ENCODE measurements at regions not wholly inside any gene's neighbourhood (a gene's known extent, or its start where the extent isn't known, plus 50 kb on each side); places are given as distances from the start of the nearest gene placed in this dataset.

DNA sequence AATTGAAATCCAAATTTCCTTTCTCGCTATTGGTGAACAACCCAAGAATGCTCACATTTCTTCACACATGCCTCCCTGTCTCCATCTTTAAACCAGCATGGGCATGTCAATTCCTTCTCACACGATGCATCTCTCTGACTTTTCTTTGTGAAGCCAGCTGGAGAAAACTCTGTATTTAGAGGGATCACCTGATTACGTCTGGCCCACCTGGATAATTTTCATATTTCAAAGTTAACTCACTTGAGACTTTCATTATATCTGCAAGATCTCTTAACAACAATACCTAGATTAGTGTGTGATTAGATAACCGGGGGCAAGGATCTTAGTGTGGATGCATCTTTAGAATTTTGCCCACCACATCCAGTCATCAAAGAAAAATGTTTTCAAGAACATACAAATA lies 164.0 kb downstream of the TMEM47 start:
- no peaks in the 10 kb centered on the region for H3K9me2 ChIP-seq
- no peaks in the 10 kb centered on the region for H3F3A ChIP-seq (replicated peaks; ENCODE audit: insufficient read depth)
- no peak for DNase-seq
- no peaks in the 10 kb centered on the region for H3K27me3 ChIP-seq (ENCODE audit: insufficient read depth)
- CTCF ChIA-PET = no interaction called here
- H2AFZ ChIP-seq (ENCODE audit: low read depth) = no peak overlapping the region
- H3K79me2 ChIP-seq (ENCODE audit: insufficient read depth) = no peaks in the 10 kb centered on the region
- no peaks in the 10 kb centered on the region for H4K20me1 ChIP-seq (ENCODE audit: insufficient read depth)
- no peak for TF ChIP-seq TAF1 (IDR thresholded peaks at IDR 0.05; ENCODE audit: borderline replicate concordance, low read depth, low read length)
- no peak for TF ChIP-seq EP300 (IDR thresholded peaks at IDR 0.05; ENCODE audit: borderline replicate concordance in 1 of 2, low read depth in 1 of 2, low read length in 1 of 2)
- no peak for TF ChIP-seq RXRA (IDR thresholded peaks at IDR 0.05; ENCODE audit: borderline replicate concordance, low read depth)
- no peak for TF ChIP-seq JUND (IDR thresholded peaks at IDR 0.05)
- TF ChIP-seq FOXM1 (IDR thresholded peaks at IDR 0.05; ENCODE audit: low read depth) = no peak
- TF ChIP-seq, protein P1, sequence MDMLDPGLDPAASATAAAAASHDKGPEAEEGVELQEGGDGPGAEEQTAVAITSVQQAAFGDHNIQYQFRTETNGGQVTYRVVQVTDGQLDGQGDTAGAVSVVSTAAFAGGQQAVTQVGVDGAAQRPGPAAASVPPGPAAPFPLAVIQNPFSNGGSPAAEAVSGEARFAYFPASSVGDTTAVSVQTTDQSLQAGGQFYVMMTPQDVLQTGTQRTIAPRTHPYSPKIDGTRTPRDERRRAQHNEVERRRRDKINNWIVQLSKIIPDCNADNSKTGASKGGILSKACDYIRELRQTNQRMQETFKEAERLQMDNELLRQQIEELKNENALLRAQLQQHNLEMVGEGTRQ (IDR thresholded peaks at IDR 0.05; ENCODE audit: borderline replicate concordance, low read depth, low read length) = no peak
- TF ChIP-seq RAD21 (IDR thresholded peaks at IDR 0.05; ENCODE audit: low read length) = no peak
- TF ChIP-seq, protein P2, sequence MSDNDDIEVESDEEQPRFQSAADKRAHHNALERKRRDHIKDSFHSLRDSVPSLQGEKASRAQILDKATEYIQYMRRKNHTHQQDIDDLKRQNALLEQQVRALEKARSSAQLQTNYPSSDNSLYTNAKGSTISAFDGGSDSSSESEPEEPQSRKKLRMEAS (IDR thresholded peaks at IDR 0.05; ENCODE audit: low read depth) = no peak
- TF ChIP-seq NFIC (IDR thresholded peaks at IDR 0.05; ENCODE audit: borderline replicate concordance) = no peak
- no peak for TF ChIP-seq TEAD4 (IDR thresholded peaks at IDR 0.05; ENCODE audit: borderline replicate concordance, insufficient read depth)
- TF ChIP-seq FOXJ3 (CRISPR knock-in tag; IDR thresholded peaks at IDR 0.05) = no peak
- TF ChIP-seq, protein P3, sequence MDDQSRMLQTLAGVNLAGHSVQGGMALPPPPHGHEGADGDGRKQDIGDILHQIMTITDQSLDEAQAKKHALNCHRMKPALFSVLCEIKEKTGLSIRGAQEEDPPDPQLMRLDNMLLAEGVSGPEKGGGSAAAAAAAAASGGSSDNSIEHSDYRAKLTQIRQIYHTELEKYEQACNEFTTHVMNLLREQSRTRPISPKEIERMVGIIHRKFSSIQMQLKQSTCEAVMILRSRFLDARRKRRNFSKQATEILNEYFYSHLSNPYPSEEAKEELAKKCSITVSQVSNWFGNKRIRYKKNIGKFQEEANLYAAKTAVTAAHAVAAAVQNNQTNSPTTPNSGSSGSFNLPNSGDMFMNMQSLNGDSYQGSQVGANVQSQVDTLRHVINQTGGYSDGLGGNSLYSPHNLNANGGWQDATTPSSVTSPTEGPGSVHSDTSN (IDR thresholded peaks at IDR 0.05) = no peak
- no peak for TF ChIP-seq GATA2 (CRISPR knock-in tag; IDR thresholded peaks at IDR 0.05)
- no peak for TF ChIP-seq RFX5 (IDR thresholded peaks at IDR 0.05; ENCODE audit: low read length)
- TF ChIP-seq, protein P4, sequence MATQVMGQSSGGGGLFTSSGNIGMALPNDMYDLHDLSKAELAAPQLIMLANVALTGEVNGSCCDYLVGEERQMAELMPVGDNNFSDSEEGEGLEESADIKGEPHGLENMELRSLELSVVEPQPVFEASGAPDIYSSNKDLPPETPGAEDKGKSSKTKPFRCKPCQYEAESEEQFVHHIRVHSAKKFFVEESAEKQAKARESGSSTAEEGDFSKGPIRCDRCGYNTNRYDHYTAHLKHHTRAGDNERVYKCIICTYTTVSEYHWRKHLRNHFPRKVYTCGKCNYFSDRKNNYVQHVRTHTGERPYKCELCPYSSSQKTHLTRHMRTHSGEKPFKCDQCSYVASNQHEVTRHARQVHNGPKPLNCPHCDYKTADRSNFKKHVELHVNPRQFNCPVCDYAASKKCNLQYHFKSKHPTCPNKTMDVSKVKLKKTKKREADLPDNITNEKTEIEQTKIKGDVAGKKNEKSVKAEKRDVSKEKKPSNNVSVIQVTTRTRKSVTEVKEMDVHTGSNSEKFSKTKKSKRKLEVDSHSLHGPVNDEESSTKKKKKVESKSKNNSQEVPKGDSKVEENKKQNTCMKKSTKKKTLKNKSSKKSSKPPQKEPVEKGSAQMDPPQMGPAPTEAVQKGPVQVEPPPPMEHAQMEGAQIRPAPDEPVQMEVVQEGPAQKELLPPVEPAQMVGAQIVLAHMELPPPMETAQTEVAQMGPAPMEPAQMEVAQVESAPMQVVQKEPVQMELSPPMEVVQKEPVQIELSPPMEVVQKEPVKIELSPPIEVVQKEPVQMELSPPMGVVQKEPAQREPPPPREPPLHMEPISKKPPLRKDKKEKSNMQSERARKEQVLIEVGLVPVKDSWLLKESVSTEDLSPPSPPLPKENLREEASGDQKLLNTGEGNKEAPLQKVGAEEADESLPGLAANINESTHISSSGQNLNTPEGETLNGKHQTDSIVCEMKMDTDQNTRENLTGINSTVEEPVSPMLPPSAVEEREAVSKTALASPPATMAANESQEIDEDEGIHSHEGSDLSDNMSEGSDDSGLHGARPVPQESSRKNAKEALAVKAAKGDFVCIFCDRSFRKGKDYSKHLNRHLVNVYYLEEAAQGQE (IDR thresholded peaks at IDR 0.05; ENCODE audit: low read depth, low read length) = no peak
- TF ChIP-seq POLR2AphosphoS5 (IDR thresholded peaks at IDR 0.05; ENCODE audit: low read depth, low read length) = no peak
- TF ChIP-seq, protein P5, sequence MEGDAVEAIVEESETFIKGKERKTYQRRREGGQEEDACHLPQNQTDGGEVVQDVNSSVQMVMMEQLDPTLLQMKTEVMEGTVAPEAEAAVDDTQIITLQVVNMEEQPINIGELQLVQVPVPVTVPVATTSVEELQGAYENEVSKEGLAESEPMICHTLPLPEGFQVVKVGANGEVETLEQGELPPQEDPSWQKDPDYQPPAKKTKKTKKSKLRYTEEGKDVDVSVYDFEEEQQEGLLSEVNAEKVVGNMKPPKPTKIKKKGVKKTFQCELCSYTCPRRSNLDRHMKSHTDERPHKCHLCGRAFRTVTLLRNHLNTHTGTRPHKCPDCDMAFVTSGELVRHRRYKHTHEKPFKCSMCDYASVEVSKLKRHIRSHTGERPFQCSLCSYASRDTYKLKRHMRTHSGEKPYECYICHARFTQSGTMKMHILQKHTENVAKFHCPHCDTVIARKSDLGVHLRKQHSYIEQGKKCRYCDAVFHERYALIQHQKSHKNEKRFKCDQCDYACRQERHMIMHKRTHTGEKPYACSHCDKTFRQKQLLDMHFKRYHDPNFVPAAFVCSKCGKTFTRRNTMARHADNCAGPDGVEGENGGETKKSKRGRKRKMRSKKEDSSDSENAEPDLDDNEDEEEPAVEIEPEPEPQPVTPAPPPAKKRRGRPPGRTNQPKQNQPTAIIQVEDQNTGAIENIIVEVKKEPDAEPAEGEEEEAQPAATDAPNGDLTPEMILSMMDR (IDR thresholded peaks at IDR 0.05) = no peak
- TF ChIP-seq GABPA (IDR thresholded peaks at IDR 0.05; ENCODE audit: low read depth) = no peak
- no peak for TF ChIP-seq YY1 (IDR thresholded peaks at IDR 0.05; ENCODE audit: low read depth)
- no peak for TF ChIP-seq MXI1 (IDR thresholded peaks at IDR 0.05; ENCODE audit: low read depth, low read length)
- no peak overlapping the region for H3K27ac ChIP-seq (ENCODE audit: low read depth in 2 of 2, low read length in 1 of 2)
- H3K9me3 ChIP-seq = no peaks in the 10 kb centered on the region
- WGBS (ENCODE audit: low lambda C conversion rate) = 2% methylated on average over 4 of the region's 4 CpGs
- no peak overlapping the region for H3K9ac ChIP-seq
- POLR2A ChIA-PET = no interaction called here
- H3K4me1 ChIP-seq (ENCODE audit: control insufficient read depth in 1 of 2, insufficient read depth in 2 of 2, low read depth in 1 of 2, low read length in 1 of 2) = no peaks in the 10 kb centered on the region
- no peaks in the 10 kb centered on the region for H3K36me3 ChIP-seq (replicated peaks in 1 of 2; ENCODE audit: control insufficient read depth in 1 of 2, insufficient read depth in 2 of 2, low read length in 1 of 2)
- no peak overlapping the region for H3K4me2 ChIP-seq
- H3K4me3 ChIP-seq (ENCODE audit: low read depth in 2 of 2, low read length in 1 of 2) = no peak overlapping the region

Measured in SK-N-SH (cell line).